CD4-positive, CD25-positive, alpha-beta regulatory T cell (primary cell): ENCODE measurements at regions not wholly inside any gene's neighbourhood (a gene's known extent, or its start where the extent isn't known, plus 50 kb on each side); places are given as distances from the start of the nearest gene placed in this dataset.

Experiments used
- ATAC-seq, 2 donors: fragments of 150-1000 bp; cut with Tn5 transposase; one replicate each; pipeline ENCODE4 v1.10.0; 2021; ENCODE audit warnings: low read depth in 2 of 2, moderate number of reproducible peaks in 2 of 2, moderate library complexity in 1 of 2
- DNase-seq, 3 donors: peaks; one replicate each; pipeline versions ENCODE4 v3.0.0 to v3.0.0-alpha.2; 2012 to 2022; ENCODE audit warnings: mixed read lengths in 1 of 3
- H3K27ac ChIP-seq: one replicate; pipeline ENCODE4 v1.7.0; 2013; ENCODE audit warnings: mild to moderate bottlenecking, low read length; ENCODE audit not compliant: insufficient read depth, poor library complexity, severe bottlenecking
- H3K27me3 ChIP-seq: one replicate; pipeline ENCODE4 v1.7.0; 2013; ENCODE audit warnings: low read length; ENCODE audit not compliant: control insufficient read depth, insufficient read depth
- H3K36me3 ChIP-seq: one replicate; pipeline ENCODE4 v1.7.0; 2013; ENCODE audit warnings: mild to moderate bottlenecking, low read length, moderate library complexity; ENCODE audit not compliant: control insufficient read depth, insufficient read depth
- H3K4me1 ChIP-seq: 2 replicates; pipeline ENCODE4 v1.7.0; 2013; ENCODE audit warnings: mild to moderate bottlenecking, low read length; ENCODE audit not compliant: insufficient read depth, control insufficient read depth, poor library complexity, severe bottlenecking
- H3K4me3 ChIP-seq: one replicate; pipeline ENCODE4 v1.7.0; 2013; ENCODE audit warnings: low read depth, mild to moderate bottlenecking, low read length, moderate library complexity
- H3K9me3 ChIP-seq, 2 experiments: 1 replicate in 1 of 2; 2 replicates in 1 of 2; pipeline ENCODE4 v1.7.0; 2013; ENCODE audit warnings: low read length in 2 of 2, mild to moderate bottlenecking in 1 of 2, moderate library complexity in 1 of 2; ENCODE audit not compliant: control insufficient read depth in 2 of 2
- H3K27ac Mint-ChIP-seq, 3 donors: one replicate each; pipeline ENCODE4 v1.8.0; 2020 to 2022; ENCODE audit warnings: mild to moderate bottlenecking in 3 of 3, mixed read lengths in 3 of 3, moderate library complexity in 2 of 3
- H3K27me3 Mint-ChIP-seq: one replicate; pipeline ENCODE4 v1.8.0; 2022; ENCODE audit warnings: mild to moderate bottlenecking, mixed read lengths
- H3K36me3 Mint-ChIP-seq: one replicate; pipeline ENCODE4 v1.8.0; 2020; ENCODE audit warnings: mixed read lengths
- H3K4me1 Mint-ChIP-seq, 4 donors: one replicate each; pipeline ENCODE4 v1.8.0; 2020 to 2022; ENCODE audit warnings: mixed read lengths in 4 of 4, mild to moderate bottlenecking in 1 of 4
- H3K4me3 Mint-ChIP-seq, 4 donors: one replicate each; pipeline ENCODE4 v1.8.0; 2020 to 2022; ENCODE audit warnings: mild to moderate bottlenecking in 4 of 4, mixed read lengths in 4 of 4, moderate library complexity in 3 of 4
- H3K9me3 Mint-ChIP-seq, 7 donors: one replicate each; pipeline ENCODE4 v1.8.0; 2020 to 2022; ENCODE audit warnings: mixed read lengths in 7 of 7, mild to moderate bottlenecking in 3 of 7, moderate library complexity in 2 of 7

- Mint-ChIP-seq H3K27me3 (peaks cover 4% of the 10 kb centered on the region), H3K27ac (no peak overlapping the region)
- no peak for ATAC-seq
Observed at GRCh38 chr15:95940431-95940985, 390.0 kb upstream of the NR2F2 start.

DNA sequence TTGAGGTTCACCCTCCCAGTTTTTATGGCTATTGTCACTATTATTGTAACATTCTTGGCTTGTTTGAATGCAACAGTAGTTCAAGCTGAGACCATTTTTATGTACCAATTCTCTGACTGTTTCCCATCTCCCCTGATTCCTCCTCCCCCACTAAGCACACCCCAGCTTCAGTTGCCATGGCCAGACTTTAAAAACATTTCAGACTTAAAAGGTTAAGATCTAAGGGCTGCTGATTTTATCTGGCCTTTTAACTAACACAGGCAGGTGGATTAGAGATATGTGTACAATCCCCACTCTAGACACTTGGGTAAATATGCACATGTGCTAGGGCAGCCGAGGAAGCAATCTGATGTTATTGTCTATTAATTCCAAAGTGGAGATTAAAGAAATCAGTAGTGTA lies 386.3 kb upstream of the NR2F2 start:
- ATAC-seq (no peak), DNase-seq (peak in 1 of 3 donors; percentile 1)
- H3K27ac ChIP-seq, result no peak overlapping the region
- H3K4me3 ChIP-seq, result no peak overlapping the region
- Mint-ChIP-seq H3K36me3 (no peaks in the 10 kb centered on the region), H3K4me3 (no peak overlapping the region), H3K4me1 (peaks cover 0 to 5% (median 2%) of the 10 kb centered on the region in 4 donors), H3K27ac (no peak overlapping the region), H3K27me3 (peaks cover 4% of the 10 kb centered on the region), H3K9me3 (peaks cover 0 to 4% (median 0%) of the 10 kb centered on the region in 7 donors)
- no peaks in the 10 kb centered on the region for H3K27me3 ChIP-seq
- no peaks in the 10 kb centered on the region for H3K9me3 ChIP-seq
- H3K4me1 ChIP-seq, result no peaks in the 10 kb centered on the region
- no peaks in the 10 kb centered on the region for H3K36me3 ChIP-seq

More at GRCh38 chr15:95940431-95940985, 390.0 kb upstream of the NR2F2 start:
- Histone ChIP-seq H3K36me3 (no peaks in the 10 kb centered on the region), H3K27me3 (no peaks in the 10 kb centered on the region), H3K27ac (no peak overlapping the region), H3K4me1 (no peaks in the 10 kb centered on the region), H3K9me3 (no peaks in the 10 kb centered on the region), H3K4me3 (no peak overlapping the region)
- peaks cover 0 to 1% (median 0%) of the 10 kb centered on the region in 7 donors for H3K9me3 Mint-ChIP-seq
- H3K4me3 Mint-ChIP-seq, result no peak overlapping the region
- DNase-seq, result no peak
- H3K4me1 Mint-ChIP-seq, result peaks cover 0 to 5% (median 2%) of the 10 kb centered on the region in 4 donors
- H3K36me3 Mint-ChIP-seq, result no peaks in the 10 kb centered on the region

DNA sequence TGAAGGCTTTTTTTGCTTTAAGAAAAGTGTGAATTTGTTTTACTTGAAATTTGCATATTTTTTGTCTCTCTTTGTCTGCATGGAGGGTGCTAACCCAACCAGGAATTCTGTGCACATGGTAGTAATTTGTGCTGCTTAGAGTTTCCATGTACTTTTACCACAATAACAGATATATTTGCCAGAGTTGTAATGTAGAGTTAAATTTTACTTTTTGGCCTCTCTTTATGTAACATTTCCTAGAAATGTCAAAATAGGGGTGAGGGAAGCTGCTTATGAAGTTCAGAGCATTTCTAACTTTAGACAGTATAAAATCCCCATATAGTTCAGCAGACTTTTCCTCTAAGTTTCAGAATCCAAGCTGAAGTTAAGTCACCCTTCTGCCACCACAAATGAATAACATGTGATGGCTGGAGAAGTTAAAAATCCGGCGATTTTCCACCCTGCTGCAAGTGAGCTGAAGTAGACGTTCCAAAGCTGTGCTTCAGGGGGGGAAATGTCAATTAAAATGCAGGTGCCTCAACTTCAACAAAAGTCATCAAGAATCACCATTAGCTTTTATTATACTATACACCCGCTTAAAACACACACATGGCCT lies 385.7 kb upstream of the NR2F2 start:
- peaks cover 0 to 5% (median 2%) of the 10 kb centered on the region in 4 donors for H3K4me1 Mint-ChIP-seq
- H3K4me3 Mint-ChIP-seq, result no peak overlapping the region
- H3K27me3 Mint-ChIP-seq, result peaks cover 4% of the 10 kb centered on the region
- peaks cover 0 to 4% (median 0%) of the 10 kb centered on the region in 7 donors for H3K9me3 Mint-ChIP-seq
- H3K36me3 ChIP-seq, result no peaks in the 10 kb centered on the region
- H3K27ac Mint-ChIP-seq, result no peak overlapping the region
- no peak overlapping the region for H3K4me3 ChIP-seq
- no peak overlapping the region for H3K27ac ChIP-seq
- H3K36me3 Mint-ChIP-seq, result no peaks in the 10 kb centered on the region
- H3K4me1 ChIP-seq, result no peaks in the 10 kb centered on the region
- ATAC-seq, result no peak
- H3K9me3 ChIP-seq, result no peaks in the 10 kb centered on the region
- DNase-seq, result no peak
- no peaks in the 10 kb centered on the region for H3K27me3 ChIP-seq

GRCh38 chr15:95946241-95946640 lies 384.3 kb upstream of the NR2F2 start:
- H3K27ac Mint-ChIP-seq, result no peak overlapping the region
- H3K36me3 ChIP-seq, result no peaks in the 10 kb centered on the region
- no peaks in the 10 kb centered on the region for H3K4me1 ChIP-seq
- H3K36me3 Mint-ChIP-seq, result no peaks in the 10 kb centered on the region
- H3K4me3 ChIP-seq, result no peak overlapping the region
- no peaks in the 10 kb centered on the region for H3K9me3 ChIP-seq
- no peak overlapping the region for H3K4me3 Mint-ChIP-seq
- H3K27me3 Mint-ChIP-seq, result peaks cover 4% of the 10 kb centered on the region
- peaks cover 0 to 5% (median 0%) of the 10 kb centered on the region in 7 donors for H3K9me3 Mint-ChIP-seq
- H3K27me3 ChIP-seq, result peaks cover 2% of the 10 kb centered on the region
- no peak overlapping the region for H3K27ac ChIP-seq
- no peak for ATAC-seq
- peaks cover 0 to 5% (median 3%) of the 10 kb centered on the region in 4 donors for H3K4me1 Mint-ChIP-seq
- DNase-seq, result no peak

GRCh38 chr15:95946926-95947325 lies 383.6 kb upstream of the NR2F2 start:
- Histone ChIP-seq H3K36me3 (no peaks in the 10 kb centered on the region), H3K4me1 (no peaks in the 10 kb centered on the region), H3K4me3 (no peak overlapping the region), H3K27me3 (peaks cover 2% of the 10 kb centered on the region), H3K9me3 (no peaks in the 10 kb centered on the region), H3K27ac (no peak overlapping the region)
- no peak overlapping the region for H3K27ac Mint-ChIP-seq
- peaks cover 4% of the 10 kb centered on the region for H3K27me3 Mint-ChIP-seq
- H3K9me3 Mint-ChIP-seq, result peaks cover 0 to 5% (median 0%) of the 10 kb centered on the region in 7 donors
- H3K4me1 Mint-ChIP-seq, result peaks cover 0 to 5% (median 4%) of the 10 kb centered on the region in 4 donors
- DNase-seq, result no peak
- peaks cover under 1% of the 10 kb centered on the region for H3K36me3 Mint-ChIP-seq
- no peak for ATAC-seq
- H3K4me3 Mint-ChIP-seq, result no peak overlapping the region

- Mint-ChIP-seq H3K4me3 (no peak overlapping the region), H3K9me3 (peaks cover 0 to 5% (median 0%) of the 10 kb centered on the region in 7 donors), H3K27me3 (peaks cover 4% of the 10 kb centered on the region), H3K36me3 (peaks cover 3% of the 10 kb centered on the region), H3K27ac (no peak overlapping the region), H3K4me1 (peaks cover 0 to 5% (median 4%) of the 10 kb centered on the region in 4 donors)
- Histone ChIP-seq H3K9me3 (no peaks in the 10 kb centered on the region), H3K4me1 (no peaks in the 10 kb centered on the region), H3K27me3 (peaks cover 2% of the 10 kb centered on the region), H3K27ac (no peak overlapping the region), H3K36me3 (no peaks in the 10 kb centered on the region), H3K4me3 (no peak overlapping the region)
- no peak for DNase-seq
- no peak for ATAC-seq
Observed at GRCh38 chr15:95948411-95948810, 382.1 kb upstream of the NR2F2 start.

DNA sequence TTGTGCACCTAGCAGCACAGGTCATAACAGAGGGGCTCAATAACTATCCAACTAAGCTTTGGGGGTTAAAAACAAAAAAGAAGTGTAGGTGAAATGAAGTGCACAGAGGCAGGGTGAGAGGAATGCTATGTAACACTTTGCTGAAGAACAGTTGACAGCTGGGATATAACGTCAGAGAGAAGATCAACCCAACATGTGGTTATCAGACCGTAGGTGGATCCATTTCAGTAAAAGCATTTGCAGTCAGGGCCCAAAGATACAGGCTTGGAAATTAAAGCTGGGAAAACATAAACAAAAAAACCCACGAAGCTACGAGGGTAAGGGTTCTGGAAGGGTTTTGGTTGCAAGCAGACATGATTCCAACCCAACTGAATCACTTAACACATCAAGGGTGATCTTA lies 377.5 kb upstream of the NR2F2 start:
- no peak for ATAC-seq
- no peak overlapping the region for H3K27ac Mint-ChIP-seq
- H3K4me1 Mint-ChIP-seq, result peaks cover 0 to 5% (median 0%) of the 10 kb centered on the region in 4 donors
- DNase-seq, result no peak
- H3K36me3 Mint-ChIP-seq, result peaks cover 3% of the 10 kb centered on the region
- no peaks in the 10 kb centered on the region for H3K36me3 ChIP-seq
- H3K27me3 ChIP-seq, result peaks cover 2% of the 10 kb centered on the region
- H3K4me3 Mint-ChIP-seq, result no peak overlapping the region
- peaks cover 5 to 7% of the 10 kb centered on the region in 2 experiments for H3K9me3 ChIP-seq
- no peak overlapping the region for H3K27ac ChIP-seq
- peaks cover 2 to 10% (median 4%) of the 10 kb centered on the region in 7 donors for H3K9me3 Mint-ChIP-seq
- no peak overlapping the region for H3K4me3 ChIP-seq
- H3K27me3 Mint-ChIP-seq, result peaks cover 6% of the 10 kb centered on the region
- no peaks in the 10 kb centered on the region for H3K4me1 ChIP-seq

DNA sequence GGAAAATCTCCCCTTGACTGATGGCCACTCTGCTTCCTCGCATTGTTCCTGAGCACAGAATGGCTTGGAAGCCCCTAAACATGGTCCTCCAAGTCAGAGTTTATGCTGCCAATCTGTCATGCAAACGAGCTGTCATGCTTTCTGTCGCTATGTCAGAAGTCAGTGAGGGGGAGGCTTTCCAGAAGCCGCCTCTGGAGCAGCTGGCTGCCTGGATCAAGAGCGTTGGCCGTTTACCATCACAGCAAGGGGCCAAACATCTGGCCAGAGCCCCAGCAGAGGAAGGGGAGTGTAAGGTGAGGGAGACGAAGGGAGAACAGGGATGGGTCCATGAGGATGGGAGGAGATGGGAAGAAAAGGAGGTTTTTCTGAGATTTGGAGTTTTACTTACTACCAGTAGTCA lies 372.6 kb upstream of the NR2F2 start:
- Mint-ChIP-seq H3K27ac (no peak overlapping the region), H3K36me3 (peaks cover 3% of the 10 kb centered on the region), H3K9me3 (peaks cover 0 to 28% (median 10%) of the 10 kb centered on the region in 7 donors), H3K4me3 (no peak overlapping the region), H3K4me1 (no peaks in the 10 kb centered on the region), H3K27me3 (peaks cover 6% of the 10 kb centered on the region)
- Histone ChIP-seq H3K36me3 (no peaks in the 10 kb centered on the region), H3K9me3 (peaks cover 7 to 9% of the 10 kb centered on the region in 2 experiments), H3K27ac (no peak overlapping the region), H3K27me3 (no peaks in the 10 kb centered on the region), H3K4me1 (no peaks in the 10 kb centered on the region), H3K4me3 (no peak overlapping the region)
- DNase-seq, result no peak
- no peak for ATAC-seq
